MM.1S (cell line): ENCODE measurements at regions not wholly inside any gene's neighbourhood (a gene's known extent, or its start where the extent isn't known, plus 50 kb on each side); places are given as distances from the start of the nearest gene placed in this dataset.

Experiments used
- DNase-seq: peaks from one replicate; pipeline ENCODE4 v3.0.0-alpha.2; 2015
- H2AFZ ChIP-seq: fragments of 300-600 bp; sonication (generic); 2 replicates; pipeline ENCODE4 v1.6.0; 2016; ENCODE audit warnings: antibody characterized with exemption, low read length
- H3F3A ChIP-seq: fragments of 300-600 bp; sonication (generic); 2 replicates; pipeline ENCODE4 v1.6.1; 2016; ENCODE audit warnings: mild to moderate bottlenecking, antibody characterized with exemption, low read length, moderate library complexity, mixed read lengths; ENCODE audit not compliant: insufficient read depth
- H3K27ac ChIP-seq: fragments of 300-600 bp; sonication (generic); 2 replicates; pipeline ENCODE4 v1.5.1; 2016; ENCODE audit warnings: mild to moderate bottlenecking, low read length
- H3K27me3 ChIP-seq: fragments of 300-600 bp; sonication (generic); replicated peaks from 2 replicates; pipeline ENCODE4 v1.6.0; 2016; ENCODE audit warnings: low read length; ENCODE audit not compliant: insufficient read depth
- H3K36me3 ChIP-seq: fragments of 300-600 bp; sonication (generic); replicated peaks from 2 replicates; pipeline ENCODE4 v1.6.1; 2016; ENCODE audit warnings: mild to moderate bottlenecking, low read length, mixed read lengths; ENCODE audit not compliant: insufficient read depth
- H3K4me1 ChIP-seq: fragments of 300-600 bp; sonication (generic); 2 replicates; pipeline ENCODE4 v1.6.1; 2016; ENCODE audit warnings: low read length, mixed read lengths
- H3K4me2 ChIP-seq: fragments of 300-600 bp; sonication (generic); 2 replicates; pipeline ENCODE4 v1.6.0; 2016; ENCODE audit warnings: low read depth, low read length
- H3K4me3 ChIP-seq: fragments of 300-600 bp; sonication (generic); 2 replicates; pipeline ENCODE4 v1.5.1; 2016; ENCODE audit warnings: low read length, mixed read lengths
- H3K79me2 ChIP-seq: fragments of 300-600 bp; sonication (generic); 2 replicates; pipeline ENCODE4 v1.6.1; 2016; ENCODE audit warnings: mixed run types, low read length, mixed read lengths
- H3K9ac ChIP-seq: fragments of 300-600 bp; sonication (generic); 2 replicates; pipeline ENCODE4 v1.6.1; 2016; ENCODE audit warnings: low read length, mixed read lengths
- H3K9me2 ChIP-seq: fragments of 300-600 bp; sonication (generic); replicated peaks from 2 replicates; pipeline ENCODE4 v1.6.1; 2016; ENCODE audit warnings: mild to moderate bottlenecking, low read length, mixed read lengths; ENCODE audit not compliant: insufficient read depth
- H3K9me3 ChIP-seq: fragments of 300-600 bp; sonication (generic); replicated peaks from 2 replicates; pipeline ENCODE4 v1.6.1; 2016; ENCODE audit warnings: mild to moderate bottlenecking, low read length, mixed read lengths; ENCODE audit not compliant: insufficient read depth
- H4K20me1 ChIP-seq: fragments of 300-600 bp; sonication (generic); 2 replicates; pipeline ENCODE4 v1.6.1; 2016; ENCODE audit warnings: mild to moderate bottlenecking, low read length, moderate library complexity, mixed read lengths; ENCODE audit not compliant: insufficient read depth
- EZH2 ChIP-seq: fragments of 300-600 bp; sonication (generic); optimal IDR thresholded peaks from 2 replicates; pipeline ENCODE3; 2017; ENCODE audit warnings: low read depth, mild to moderate bottlenecking, antibody characterized with exemption, low read length, mixed read lengths
- EZH2phosphoT487 ChIP-seq: fragments of 300-600 bp; sonication (generic); IDR thresholded peaks from 2 replicates; pipeline ENCODE4 v1.6.1; 2018; ENCODE audit warnings: antibody characterized with exemption, low read length
- TF ChIP-seq, protein P1 (sequence below): fragments of 300-600 bp; sonication (generic); IDR thresholded peaks from 2 replicates; pipeline ENCODE4 v1.5.1; 2016; ENCODE audit warnings: antibody characterized with exemption, low read length, mixed read lengths

DNA sequence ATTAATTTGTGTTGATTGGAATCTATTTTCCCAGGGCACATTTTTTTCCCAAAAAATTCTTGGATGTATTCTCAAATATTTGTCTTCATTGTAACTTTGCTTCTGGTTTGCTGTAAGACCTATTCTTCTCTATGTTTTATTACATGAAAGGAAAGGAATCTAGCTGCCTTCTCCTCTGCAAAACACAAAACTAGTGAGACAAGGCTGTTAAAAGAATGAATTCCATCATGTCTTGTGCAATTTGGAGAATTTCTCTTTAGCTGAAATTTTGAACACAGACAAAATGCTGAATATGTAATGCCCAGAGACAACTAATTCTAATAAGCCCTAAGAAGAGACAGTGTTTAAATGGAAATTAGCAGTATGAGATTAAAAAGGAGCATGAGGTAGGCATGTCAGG, 275.9 kb downstream of the CDH20 start:
- H3K9ac ChIP-seq = no peak overlapping the region
- H3K27ac ChIP-seq = no peak overlapping the region
- no peaks in the 10 kb centered on the region for H3K27me3 ChIP-seq
- H3K4me2 ChIP-seq = no peak overlapping the region
- no peaks in the 10 kb centered on the region for H3K79me2 ChIP-seq
- no peak for TF ChIP-seq EZH2phosphoT487
- TF ChIP-seq, protein P1, sequence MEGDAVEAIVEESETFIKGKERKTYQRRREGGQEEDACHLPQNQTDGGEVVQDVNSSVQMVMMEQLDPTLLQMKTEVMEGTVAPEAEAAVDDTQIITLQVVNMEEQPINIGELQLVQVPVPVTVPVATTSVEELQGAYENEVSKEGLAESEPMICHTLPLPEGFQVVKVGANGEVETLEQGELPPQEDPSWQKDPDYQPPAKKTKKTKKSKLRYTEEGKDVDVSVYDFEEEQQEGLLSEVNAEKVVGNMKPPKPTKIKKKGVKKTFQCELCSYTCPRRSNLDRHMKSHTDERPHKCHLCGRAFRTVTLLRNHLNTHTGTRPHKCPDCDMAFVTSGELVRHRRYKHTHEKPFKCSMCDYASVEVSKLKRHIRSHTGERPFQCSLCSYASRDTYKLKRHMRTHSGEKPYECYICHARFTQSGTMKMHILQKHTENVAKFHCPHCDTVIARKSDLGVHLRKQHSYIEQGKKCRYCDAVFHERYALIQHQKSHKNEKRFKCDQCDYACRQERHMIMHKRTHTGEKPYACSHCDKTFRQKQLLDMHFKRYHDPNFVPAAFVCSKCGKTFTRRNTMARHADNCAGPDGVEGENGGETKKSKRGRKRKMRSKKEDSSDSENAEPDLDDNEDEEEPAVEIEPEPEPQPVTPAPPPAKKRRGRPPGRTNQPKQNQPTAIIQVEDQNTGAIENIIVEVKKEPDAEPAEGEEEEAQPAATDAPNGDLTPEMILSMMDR = no peak
- no peak for TF ChIP-seq EZH2
- no peak for DNase-seq
- H3K9me2 ChIP-seq = no peaks in the 10 kb centered on the region
- H3K9me3 ChIP-seq = no peaks in the 10 kb centered on the region
- H3F3A ChIP-seq = no peaks in the 10 kb centered on the region
- no peaks in the 10 kb centered on the region for H4K20me1 ChIP-seq
- H2AFZ ChIP-seq = no peak overlapping the region
- H3K4me1 ChIP-seq = no peaks in the 10 kb centered on the region
- no peaks in the 10 kb centered on the region for H3K36me3 ChIP-seq
- H3K4me3 ChIP-seq = no peak overlapping the region

DNA sequence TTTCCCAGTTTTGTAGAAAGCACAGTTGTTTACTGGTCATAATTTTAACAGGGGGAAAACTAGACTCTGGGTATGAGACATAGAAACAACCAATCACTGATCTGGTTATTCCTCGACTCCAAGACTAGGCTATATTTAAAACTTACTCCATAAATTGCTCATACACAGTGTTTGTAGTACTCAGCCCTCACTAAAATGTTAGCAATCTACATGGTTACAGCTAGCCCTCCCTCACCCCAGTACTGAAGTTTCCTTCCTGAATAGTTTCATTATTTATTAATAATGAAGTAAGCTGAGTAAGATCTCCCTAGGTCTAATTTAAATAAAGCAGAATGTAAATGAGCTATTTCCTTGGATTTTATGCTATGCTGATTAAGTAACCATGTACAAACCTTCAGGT, 275.1 kb downstream of the CDH20 start:
- Histone ChIP-seq H3K9ac (no peak overlapping the region), H2AFZ (no peak overlapping the region), H3K9me2 (no peaks in the 10 kb centered on the region), H3K4me3 (no peak overlapping the region), H3K27ac (no peak overlapping the region), H3K4me2 (no peak overlapping the region), H4K20me1 (no peaks in the 10 kb centered on the region), H3K4me1 (no peaks in the 10 kb centered on the region), H3K27me3 (no peaks in the 10 kb centered on the region), H3K36me3 (no peaks in the 10 kb centered on the region), H3K9me3 (no peaks in the 10 kb centered on the region), H3F3A (no peaks in the 10 kb centered on the region), H3K79me2 (no peaks in the 10 kb centered on the region)
- no peak for TF ChIP-seq EZH2
- no peak for TF ChIP-seq EZH2phosphoT487
- TF ChIP-seq, protein P1 = no peak
- DNase-seq = no peak

DNA sequence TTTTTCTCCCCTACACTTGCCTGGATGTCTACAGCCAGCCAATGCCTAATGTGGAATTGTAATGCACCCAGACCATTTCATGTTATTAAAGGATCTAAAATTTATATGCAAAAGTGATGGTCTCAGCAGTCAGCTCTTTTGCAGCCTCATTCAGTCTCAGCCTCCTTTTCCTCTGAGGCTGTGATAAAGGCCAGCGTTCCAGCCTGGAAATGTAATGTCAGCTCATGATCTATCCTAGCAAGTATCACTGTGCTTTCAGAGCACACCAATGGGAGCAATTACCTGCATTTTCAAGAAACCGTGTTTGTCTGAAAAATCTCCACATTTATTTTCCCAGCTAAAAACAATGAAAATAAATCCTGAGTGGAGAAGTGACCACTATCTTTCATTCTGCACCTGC, 274.6 kb downstream of the CDH20 start:
- no peaks in the 10 kb centered on the region for H3K27me3 ChIP-seq

More for the DNA sequence above, 274.6 kb downstream of the CDH20 start:
- Histone ChIP-seq H3K4me3 (no peak overlapping the region), H3F3A (no peaks in the 10 kb centered on the region), H3K9me2 (no peaks in the 10 kb centered on the region), H3K9ac (no peak overlapping the region), H3K27ac (no peak overlapping the region), H3K4me2 (no peak overlapping the region), H4K20me1 (no peaks in the 10 kb centered on the region), H3K9me3 (no peaks in the 10 kb centered on the region), H3K36me3 (no peaks in the 10 kb centered on the region), H2AFZ (no peak overlapping the region), H3K79me2 (no peaks in the 10 kb centered on the region), H3K4me1 (no peaks in the 10 kb centered on the region)
- TF ChIP-seq EZH2 (no peak), EZH2phosphoT487 (no peak)
- TF ChIP-seq, protein P1 = no peak
- no peak for DNase-seq
